D721Med (cell line): ENCODE measurements at regions not wholly inside any gene's neighbourhood (a gene's known extent, or its start where the extent isn't known, plus 50 kb on each side); places are given as distances from the start of the nearest gene placed in this dataset.
"Not testable (repeated sequence)": the region's sequence is repeated elsewhere in the genome, so short reads cannot be mapped to it uniquely, and the experiment has no call there.

Experiments
- DNase-seq: peaks from one replicate; pipeline ENCODE4 v3.0.0; 2011; ENCODE audit warnings: low spot score; ENCODE audit not compliant: insufficient read length
- FAIRE-seq: peaks from 2 replicates; lab custom pipeline; 2011; peaks lifted over from hg19 to GRCh38; lab: Jason Lieb, UNC
- TF ChIP-seq, protein P1 (sequence below): IDR thresholded peaks from 2 replicates; pipeline ENCODE4 v1.5.1; 2012; ENCODE audit warnings: mild to moderate bottlenecking, control low read depth; ENCODE audit not compliant: insufficient read depth; ENCODE audit errors: missing control alignments

DNA sequence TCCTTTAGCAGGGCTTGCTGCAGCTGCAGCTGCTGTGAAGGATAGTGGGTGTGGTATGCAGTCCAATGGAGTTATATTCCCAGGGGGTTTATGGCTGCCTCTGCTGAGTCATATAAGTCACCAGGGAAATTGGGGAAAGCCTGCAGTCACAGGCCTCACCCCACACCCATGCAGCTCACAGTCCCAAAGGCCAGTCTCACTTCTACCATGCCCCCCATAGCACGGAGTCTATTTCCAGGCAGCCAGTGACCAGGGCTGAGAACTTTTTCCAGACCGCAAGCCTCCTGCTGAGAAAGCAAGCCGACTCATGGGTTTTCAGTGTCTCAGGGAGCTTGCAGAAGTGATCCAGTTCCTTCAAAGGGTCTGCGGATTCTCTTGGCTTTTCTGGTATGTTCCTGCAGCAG is 322.4 kb upstream of the CLEC14A start:
- TF ChIP-seq, protein P1, sequence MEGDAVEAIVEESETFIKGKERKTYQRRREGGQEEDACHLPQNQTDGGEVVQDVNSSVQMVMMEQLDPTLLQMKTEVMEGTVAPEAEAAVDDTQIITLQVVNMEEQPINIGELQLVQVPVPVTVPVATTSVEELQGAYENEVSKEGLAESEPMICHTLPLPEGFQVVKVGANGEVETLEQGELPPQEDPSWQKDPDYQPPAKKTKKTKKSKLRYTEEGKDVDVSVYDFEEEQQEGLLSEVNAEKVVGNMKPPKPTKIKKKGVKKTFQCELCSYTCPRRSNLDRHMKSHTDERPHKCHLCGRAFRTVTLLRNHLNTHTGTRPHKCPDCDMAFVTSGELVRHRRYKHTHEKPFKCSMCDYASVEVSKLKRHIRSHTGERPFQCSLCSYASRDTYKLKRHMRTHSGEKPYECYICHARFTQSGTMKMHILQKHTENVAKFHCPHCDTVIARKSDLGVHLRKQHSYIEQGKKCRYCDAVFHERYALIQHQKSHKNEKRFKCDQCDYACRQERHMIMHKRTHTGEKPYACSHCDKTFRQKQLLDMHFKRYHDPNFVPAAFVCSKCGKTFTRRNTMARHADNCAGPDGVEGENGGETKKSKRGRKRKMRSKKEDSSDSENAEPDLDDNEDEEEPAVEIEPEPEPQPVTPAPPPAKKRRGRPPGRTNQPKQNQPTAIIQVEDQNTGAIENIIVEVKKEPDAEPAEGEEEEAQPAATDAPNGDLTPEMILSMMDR: no peak
- no peak for DNase-seq
- no peak for FAIRE-seq

DNA sequence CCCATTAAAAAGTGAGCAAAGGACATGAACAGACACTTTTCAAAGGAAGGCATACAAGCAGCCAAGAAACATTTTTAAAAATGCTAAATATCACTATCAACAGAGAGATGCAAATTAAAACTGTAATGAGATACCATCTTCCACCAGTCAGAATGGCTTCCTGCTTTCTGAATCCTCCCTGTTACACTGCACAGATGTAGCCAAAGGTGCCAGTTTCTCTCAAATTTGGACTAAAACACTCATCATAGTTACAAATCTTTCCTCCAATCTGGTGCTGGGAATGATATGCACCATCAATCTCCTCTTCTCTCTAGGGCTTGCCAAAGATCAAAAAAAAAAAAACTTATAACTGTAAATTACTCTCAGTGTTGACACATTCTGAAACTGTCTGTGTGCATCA is 311.8 kb upstream of the CLEC14A start:
- FAIRE-seq: no peak
- TF ChIP-seq, protein P1: no peak
- DNase-seq: no peak

DNA sequence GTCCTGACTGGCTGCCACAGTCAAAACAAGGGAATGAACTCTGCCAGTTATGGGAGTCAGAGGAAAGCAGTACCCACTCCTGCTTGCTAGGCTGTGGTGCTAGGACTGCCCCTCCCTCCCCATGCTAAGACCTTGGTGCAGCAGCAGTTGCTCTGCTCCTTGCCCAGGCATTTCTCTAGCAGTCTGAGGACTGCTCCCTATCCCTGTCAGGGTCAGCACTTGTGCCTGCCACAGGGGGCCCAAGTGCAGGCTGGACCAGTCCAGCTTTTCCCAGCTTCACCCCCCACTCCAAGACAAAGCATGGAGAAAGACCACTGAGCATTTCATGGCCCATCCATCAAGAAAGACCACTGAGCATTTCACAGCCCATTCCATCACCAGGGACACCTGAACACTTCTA is 305.8 kb upstream of the CLEC14A start:
- FAIRE-seq: no peak
- TF ChIP-seq, protein P1: no peak
- no peak for DNase-seq

DNA sequence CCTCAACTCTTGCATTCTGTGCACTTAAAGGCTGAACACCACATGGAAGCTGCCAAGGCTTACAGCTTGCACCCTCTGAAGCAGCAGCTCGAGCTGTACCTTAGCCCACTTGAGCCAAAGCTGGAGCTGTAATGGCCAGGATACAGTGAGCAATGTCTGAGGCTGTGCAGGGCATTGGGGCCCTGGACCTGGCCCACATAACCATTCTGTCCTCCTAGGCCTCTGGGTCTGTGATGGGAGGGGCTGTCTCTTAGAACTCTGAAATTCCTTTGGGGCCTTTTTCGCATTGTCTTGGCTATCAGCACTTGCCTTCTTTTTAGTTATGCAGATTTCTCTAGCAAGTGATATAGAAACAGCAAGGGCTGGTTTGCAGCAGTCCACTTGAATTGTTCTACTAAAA is 303.8 kb upstream of the CLEC14A start:
- TF ChIP-seq, protein P1: no peak
- no peak for FAIRE-seq

DNA sequence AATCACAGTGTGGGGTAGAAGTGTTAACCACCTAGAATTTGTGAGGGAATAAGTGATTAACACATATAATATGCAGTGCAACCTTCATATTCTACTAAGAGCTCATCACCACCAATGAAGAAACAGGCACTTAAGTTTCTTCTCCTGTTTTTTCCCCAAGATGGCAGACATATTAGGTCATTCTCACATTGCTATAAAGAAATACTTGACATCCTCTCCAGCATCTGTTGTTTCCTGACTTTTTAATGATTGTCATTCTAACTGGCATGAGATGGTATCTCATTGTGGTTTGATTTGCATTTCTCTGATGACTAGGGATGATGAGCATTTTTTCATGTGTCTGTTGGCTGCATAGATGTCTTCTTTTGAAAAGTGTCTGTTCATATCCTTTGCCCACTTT is 301.5 kb upstream of the CLEC14A start:
- DNase-seq, FAIRE-seq: not testable (repeated sequence)

More for the DNA sequence above, 303.8 kb upstream of the CLEC14A start:
- DNase-seq: no peak

DNA sequence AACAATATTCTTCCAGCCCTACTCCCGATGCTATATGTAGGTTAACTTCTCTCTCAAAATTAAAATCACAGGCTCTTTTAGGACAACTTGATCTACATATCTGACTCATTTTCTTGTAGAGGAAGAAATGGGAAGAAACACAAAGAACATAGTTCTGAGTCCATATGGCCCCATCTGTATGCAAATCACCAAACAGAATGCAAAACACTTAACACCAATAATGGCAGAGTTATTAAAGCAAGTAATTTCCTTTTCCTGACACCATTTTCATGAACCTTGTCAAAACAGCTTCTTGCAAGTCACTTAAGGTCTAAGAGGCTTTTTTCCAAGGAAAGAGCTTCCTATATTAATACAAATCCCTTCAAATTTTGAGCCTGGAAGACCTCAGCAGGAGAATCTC is 300.4 kb upstream of the CLEC14A start:
- FAIRE-seq (no peak), DNase-seq (no peak)
- TF ChIP-seq, protein P1: no peak

DNA sequence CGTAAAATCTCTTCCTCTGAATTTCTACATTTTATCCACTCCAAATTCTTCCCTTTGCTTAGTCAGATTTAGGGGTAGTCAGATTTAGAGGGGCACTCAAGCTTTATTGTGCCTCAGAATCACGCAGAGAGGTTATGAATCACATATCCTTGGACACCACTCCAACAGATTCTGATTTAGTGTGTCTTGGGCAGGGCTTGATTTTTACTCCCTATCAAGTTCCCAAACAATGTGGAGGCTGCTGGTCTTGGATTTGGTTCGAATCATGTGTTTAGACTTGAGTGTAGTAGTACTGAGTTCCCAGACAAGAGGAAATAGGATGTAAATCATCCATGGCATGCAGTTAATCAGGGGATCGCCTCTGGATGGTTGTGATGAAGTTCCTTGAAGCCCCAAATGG is 298.1 kb upstream of the CLEC14A start:
- no peak for FAIRE-seq
- DNase-seq: no peak
- TF ChIP-seq, protein P1: no peak

DNA sequence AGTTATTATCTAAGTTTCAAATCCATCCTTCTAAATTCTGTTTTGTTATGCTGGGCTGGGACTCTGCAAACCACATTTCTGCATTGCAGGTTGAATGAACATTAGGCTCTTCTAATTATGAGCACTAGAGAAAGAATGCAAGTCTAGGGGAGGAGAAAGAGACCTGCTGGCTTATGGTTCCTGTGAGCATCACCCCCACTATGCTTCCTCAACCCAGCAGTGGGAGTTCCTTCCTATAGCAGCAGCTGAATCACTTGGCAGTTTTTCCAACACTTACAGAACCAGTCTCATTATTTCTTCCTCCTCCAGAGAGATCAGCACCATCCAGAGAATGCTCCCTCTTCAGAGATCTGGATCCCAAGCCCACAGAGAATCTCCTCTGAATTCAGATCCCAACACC is 297.7 kb upstream of the CLEC14A start:
- DNase-seq (no peak), FAIRE-seq (no peak)

More for the DNA sequence above, 297.7 kb upstream of the CLEC14A start:
- TF ChIP-seq, protein P1: no peak
